Fibroblast of skin of left biceps (primary cell): ENCODE measurements at regions not wholly inside any gene's neighbourhood (a gene's known extent, or its start where the extent isn't known, plus 50 kb on each side); places are given as distances from the start of the nearest gene placed in this dataset.
A peak's percentile ranks its signal among the peaks of the same experiment; 100 is the strongest.
"Not testable (repeated sequence)": the region's sequence is repeated elsewhere in the genome, so short reads cannot be mapped to it uniquely, and the experiment has no call there.

Experiments
- DNase-seq, 2 experiments: peaks; one replicate each; pipeline ENCODE4 v3.0.0-alpha.2; 2013; ENCODE audit warnings: low read depth in 2 of 2

DNA sequence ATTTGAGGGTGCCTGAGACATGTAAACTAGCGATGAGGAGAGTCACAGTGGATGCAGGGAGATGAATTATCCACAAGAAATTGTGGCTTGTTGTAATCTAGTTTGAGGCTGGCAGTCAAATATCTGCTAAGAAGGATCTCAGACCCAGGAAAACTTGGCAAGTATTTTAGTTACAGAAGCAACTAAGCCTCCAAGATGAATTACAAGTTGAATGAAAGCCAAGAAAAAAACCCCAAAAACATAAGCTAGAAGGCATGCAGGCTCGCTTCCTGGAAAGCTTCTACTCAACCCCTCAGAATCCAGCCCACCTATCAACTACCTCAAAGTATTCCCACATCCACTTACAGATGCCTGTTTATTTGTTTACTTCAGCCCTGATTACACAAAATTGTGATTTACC is 696.9 kb downstream of the MAT2B start:
- peak; percentile 51 to 58 for DNase-seq

DNA sequence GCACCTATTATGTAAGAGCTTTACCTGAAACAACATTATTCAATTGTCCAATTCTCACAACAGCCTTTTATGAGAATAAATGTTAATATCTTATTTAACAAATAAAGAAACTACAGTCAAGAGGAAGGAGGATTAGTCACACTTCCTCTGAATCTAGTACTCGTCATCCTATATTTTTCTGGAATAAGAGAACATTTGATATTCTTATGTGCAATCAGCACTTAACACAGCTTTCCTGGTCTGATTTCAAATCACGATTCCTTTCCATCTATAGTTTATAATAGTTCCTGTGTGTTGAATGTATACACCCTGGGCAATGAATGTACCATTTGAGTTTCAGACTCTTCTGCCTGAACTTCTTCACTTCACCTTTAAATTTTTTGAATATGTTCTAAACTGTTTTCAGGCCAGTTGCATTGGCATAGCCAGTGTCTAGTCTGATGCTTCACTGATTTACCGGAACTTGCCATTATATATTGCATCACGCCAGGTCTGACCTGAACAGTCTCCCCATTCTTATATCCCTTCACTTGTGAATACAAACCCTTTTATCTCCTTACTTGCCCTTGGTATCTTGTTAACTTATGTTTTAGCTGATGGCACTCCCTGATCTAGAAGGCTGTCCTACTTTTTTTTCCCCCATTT is 698.3 kb downstream of the MAT2B start:
- no peak for DNase-seq

DNA sequence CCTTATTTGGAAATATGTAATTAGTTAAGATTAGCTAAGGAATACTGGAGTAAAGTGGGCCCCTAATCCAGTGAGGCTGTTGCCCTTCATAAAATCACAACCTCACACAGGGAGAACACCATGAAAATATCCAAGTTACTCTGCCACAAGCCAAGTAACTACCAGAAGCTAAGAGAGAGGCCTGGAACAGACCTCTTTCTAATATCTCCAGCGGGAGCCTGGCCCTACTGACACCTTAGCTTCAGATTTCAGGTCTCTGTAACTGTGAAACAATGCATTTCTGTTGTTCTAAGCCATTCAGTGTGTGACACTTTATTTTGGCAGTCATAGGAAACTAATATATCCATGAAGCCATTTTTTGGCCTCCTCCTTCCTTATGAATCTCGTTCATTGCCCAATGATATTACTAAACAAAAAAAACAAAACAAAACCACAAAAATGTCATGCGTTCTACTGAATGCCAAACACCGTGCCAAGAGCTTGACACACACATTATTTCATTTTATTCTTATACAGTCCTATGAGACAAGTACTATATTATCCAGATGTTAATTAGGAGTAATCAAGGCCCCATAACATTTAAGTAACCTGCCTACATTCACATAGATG is 699.0 kb downstream of the MAT2B start:
- DNase-seq: peak; percentile 53 to 57

DNA sequence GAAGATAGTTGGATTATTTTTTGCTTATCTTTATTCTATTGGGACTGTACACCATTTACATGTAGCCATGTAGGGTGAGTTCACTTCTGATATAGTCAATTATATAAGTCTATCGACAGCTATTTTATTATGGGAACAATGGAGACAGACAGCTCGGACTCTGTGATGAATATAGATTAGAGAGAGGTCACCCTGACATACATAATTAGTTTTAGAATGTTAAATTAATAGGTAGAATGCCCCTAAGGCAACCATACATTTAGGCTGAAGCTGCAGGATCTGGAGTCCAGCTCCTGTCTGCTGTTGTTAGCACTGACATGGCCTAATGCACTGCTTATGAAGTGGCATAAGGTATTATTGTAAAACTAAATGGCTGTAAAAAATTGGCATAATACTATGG is 700.8 kb downstream of the MAT2B start:
- DNase-seq: no peak

DNA sequence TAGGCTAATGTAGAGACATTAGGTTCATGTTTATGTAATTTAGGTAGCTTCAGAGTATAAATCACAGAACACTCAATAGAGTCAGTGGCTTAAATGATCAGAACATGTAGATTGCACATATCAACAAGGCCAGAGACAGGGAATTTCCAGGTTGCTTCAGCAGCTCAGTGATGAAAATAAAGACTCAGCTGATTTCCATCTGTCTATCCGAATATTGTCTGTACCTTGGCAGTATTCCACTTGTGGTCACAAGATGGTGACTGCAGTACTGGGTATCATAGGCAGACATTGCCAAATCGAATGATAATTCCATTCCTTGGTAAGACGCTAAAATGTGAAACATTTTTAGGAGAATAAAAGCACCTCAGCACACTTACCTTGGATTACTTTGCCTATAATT is 702.2 kb downstream of the MAT2B start:
- no peak for DNase-seq

DNA sequence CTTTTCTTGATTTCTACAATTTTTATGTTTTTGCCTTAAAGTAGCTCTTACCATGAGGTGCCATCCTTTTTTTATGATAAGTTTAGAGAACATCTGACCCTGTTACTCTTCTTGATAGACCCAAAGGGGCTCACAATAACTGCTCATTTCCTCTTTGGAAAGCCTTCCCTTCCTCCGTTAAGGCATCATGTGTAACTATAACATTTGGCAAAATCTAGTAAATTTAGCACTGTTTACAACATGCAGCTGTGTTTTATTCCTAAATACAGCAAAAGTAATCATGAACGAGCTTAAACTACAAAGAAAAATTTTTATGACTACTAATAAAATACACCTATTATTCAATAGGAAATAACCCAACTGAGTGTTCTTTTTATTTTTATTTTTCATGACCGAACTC is 705.1 kb downstream of the MAT2B start:
- DNase-seq: no peak

DNA sequence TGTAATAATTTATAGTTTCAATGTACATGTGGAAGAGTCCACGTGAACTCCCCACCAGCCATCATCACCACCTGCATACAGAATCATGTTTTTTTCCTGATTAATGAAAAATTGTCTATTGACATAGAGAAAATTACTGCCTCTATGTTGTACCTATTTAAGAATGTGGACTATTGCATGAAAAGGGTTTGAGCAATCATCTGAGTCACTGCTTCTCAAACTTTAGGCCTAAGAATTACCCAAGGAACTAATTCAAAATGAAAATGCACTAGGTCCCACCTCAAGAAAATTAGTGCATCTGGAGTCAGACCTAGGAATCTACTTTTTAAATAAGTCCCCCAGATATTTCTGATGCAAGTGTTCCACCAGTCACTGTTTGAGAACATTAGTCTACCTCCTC is 709.3 kb downstream of the MAT2B start:
- no peak for DNase-seq

DNA sequence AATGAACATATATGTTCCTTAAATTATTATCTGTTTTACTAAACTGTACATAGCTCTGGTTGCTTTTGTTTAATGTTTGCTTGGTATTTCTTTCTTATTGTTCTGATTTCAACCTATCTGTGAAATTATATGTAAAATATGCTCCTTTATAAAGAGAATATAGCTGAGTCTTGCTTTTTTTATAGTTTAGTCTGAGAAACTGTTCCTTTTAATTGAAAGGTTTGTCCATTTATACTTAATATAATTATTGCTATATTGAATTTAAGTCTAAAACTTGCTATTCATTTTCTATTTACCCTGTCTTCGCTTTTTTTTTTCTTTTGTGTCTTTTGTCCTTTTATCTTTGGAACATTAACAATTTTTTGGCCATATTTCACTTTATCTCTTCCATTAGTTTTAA is 712.0 kb downstream of the MAT2B start:
- DNase-seq: no peak

DNA sequence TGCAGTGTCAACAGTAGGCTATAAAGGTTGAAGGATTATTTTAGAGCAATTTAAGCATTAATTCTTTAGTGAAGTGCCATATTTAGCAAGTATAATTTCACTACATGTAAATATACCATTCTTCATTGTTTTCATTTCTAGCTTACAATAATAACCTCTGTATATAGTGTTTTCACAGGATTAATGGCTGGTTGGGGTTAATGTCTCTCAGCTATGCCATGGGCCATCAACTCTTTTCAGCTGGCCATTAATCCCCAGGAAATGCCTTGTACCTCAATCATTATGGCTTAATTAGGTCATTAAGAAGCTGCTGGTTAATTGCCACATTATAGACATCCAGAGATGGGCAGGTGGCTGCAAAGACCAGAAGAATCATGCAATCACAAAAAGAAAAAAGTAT is 715.1 kb downstream of the MAT2B start:
- DNase-seq: no peak

DNA sequence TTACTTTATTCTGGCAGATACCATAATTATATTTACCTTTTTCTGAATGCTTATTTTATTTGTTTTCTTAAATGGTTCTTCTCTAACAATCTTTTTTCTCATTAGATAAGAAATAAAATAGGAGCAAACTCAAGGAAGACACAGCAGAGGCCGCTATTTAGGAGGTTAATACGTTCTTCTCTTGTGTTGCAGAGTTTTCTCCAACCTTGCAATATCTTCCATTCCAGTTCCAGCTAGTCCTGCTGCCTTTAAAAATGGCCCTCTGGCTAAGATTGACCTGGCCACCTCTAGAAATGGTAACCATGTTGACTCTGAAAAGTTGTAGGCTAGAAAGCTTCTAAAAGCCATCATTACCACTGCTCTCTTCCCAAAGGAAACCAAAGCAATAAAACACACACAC is 718.8 kb downstream of the MAT2B start:
- no peak for DNase-seq

DNA sequence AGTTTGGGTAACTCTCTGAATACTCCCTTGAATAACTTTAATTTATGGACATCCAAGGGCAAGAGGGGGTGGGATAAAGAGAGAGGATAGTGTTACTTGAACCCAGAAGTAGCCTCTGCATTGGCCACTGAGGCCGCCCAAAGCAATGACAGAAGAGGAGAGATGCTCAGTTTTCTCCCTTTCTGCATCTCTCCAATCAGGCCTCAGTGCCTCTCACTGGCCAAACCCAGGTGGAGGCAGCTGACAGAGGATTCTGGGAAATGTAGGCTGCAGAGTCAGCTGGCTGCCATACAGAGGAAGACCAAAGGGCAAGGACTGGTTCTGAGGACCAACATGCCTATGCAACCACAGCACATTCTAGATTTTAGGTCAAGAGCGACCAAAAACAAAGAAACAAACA is 719.4 kb downstream of the MAT2B start:
- DNase-seq: no peak

DNA sequence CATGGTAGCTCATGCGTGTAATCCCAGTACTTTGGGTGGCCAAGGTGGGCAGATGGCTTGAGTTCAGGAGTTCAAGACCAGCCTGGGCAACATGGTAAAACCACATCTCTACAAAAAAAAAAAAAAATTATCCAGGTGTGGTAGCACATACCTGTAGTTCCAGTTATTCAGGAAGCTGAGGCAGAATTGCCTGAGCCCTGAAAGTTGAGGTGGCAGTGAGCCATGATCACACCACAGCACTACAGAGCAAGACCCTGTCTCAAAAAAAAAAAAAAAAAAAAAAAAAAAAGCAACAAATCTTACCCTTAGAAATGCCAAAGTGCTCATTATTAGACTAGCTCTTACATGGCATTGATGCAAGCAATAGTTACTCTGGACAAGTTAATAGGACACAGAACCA is 724.9 kb downstream of the MAT2B start:
- DNase-seq: no peak

DNA sequence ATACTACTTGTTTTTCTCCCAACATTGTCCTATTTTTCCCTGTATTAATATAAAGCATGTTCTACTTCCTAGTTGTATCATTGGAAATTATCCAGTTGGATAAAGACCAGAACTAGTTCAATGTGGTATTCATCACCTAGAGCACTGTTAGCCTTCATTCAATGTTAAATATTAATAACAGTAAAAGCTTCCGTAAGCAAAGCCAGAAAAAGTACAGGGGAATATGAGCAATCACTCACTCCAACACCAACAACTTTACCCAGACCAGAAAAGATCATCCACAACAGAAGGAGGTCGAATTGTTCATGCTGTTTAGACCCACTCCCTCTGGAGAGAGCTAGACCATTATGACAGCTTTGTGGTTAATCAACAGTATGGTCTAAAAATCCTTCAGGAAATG is 728.4 kb downstream of the MAT2B start:
- peak; percentile 31 to 37 for DNase-seq

DNA sequence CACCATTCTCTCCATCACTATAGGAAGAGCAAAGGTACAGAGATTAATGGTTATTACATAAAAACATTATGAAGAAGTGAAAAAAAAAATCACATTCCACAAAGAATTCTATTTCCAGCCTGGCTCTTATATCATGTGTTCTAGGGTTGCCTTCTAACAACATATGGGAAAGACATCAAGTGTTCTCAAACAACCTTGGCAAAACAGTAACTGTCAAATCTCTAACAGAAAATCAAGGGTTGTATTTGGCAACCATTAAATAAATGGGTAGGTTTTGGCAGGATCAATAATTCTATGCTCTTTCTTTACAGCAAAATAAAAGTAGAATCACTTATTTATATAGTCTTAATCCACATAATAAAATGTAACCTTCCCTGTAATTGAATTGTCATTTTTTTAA is 728.9 kb downstream of the MAT2B start:
- DNase-seq: no peak

DNA sequence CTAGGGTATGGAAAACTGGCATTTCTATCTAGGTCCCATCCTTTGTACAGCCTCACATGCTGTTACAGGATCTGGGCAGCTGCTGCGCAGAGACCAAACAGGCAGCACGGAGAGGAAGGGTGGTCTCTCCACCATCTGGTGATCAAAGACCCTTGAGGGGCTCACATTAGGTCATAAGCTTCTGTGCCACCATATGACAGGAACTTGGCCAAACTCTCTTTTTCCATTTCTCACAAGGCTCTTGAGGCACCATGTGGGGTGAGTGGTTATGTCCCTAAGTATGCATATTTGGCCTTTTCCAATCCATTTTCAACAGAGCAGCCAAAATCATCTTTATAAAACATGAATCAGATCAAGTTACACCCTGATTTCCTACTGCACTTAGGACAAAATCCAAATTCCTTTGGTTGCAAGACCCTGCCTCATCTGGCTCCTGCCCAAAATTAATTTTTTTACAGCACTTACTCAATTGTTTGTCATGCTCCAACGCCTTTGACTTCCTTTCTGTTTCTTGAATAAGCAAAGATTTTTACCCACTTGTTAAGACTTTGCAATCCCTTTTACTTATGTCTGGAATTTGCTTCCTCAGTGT is 730.0 kb downstream of the MAT2B start:
- DNase-seq: peak; percentile 94

DNA sequence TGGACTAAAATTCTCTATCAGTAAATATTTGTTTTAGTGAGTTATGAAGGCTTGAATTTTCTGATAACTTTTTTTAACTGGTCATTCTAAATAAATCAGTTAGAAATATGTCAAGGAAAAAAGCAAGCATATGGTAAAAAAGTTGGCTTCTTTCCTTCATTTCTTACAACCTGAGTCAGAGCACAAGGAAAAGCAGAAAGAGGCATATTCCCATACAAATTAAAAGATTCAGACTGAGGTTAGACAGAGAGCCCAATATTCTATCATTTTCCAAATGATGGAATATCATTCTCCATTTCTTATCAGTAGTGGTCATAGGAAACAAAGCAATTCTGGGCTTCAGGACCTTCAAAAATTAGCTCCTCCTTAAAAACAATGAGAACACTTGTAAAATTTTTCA is 732.1 kb downstream of the MAT2B start:
- DNase-seq: peak in 1 of 2 experiments; percentile 15

DNA sequence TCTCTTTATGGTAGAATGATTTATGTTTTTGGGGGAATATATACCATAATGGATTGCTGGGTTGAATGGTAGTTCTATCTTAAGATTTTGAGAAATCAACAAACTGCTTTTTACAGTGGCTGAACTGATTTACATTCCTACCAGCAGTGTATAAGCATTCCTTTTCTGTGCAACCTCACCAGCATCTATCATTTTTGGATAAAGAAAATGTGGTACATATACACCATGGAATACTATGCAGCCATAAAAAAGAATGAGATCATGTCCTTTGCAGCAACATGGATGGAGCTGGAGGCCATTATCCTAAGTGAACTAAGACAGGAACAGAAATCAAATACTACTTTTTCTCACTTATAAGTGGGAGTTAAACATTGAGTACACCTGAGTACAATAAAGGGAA is 746.4 kb downstream of the MAT2B start:
- DNase-seq: not testable (repeated sequence)

DNA sequence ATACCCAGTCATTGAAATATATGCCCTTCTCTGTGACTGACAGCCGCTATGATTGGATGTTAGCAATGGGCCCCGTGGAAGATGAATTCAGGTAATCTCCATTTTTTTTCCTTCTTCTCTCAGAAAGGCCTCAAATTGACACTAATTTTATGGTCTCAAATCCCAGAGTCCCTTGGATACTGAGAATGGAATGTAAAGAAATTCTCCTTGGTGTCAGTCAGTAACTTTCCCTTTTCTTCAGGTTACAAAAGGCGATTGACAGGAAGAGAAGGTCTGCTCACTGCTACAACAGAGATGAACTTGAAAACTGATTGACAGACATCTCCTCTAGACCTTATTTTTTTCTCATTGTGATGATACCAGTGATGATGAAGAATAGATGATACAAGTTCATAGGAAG is 748.3 kb downstream of the MAT2B start:
- no peak for DNase-seq

DNA sequence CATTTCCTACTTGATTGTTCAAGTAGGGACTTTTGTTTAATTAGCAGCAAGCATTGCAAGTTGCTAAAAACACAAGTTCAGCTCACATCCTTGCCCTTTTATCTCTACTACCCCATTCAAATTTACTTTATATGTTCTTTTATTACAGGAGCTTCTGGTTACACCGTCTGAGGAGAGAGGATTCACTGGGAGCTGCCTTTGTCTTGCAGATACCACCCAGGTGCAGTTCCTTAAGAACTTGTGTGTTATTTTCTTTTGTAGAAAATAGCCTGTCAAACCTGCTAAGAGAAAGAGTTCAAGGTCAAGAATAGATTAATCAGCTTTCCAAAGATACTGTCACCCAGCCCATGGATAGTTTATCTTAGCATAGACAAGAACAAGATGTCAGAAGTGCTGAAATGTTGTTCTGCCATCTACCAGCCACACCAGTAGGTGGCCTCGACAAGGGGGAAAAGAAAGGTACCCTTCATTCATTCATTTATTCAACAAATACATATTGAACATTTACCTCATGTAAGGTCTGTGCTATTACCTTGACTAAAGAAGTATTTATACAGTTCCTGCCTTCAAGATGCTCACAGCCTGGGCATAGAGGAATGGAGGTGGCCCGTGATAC is 750.3 kb downstream of the MAT2B start:
- DNase-seq: no peak

DNA sequence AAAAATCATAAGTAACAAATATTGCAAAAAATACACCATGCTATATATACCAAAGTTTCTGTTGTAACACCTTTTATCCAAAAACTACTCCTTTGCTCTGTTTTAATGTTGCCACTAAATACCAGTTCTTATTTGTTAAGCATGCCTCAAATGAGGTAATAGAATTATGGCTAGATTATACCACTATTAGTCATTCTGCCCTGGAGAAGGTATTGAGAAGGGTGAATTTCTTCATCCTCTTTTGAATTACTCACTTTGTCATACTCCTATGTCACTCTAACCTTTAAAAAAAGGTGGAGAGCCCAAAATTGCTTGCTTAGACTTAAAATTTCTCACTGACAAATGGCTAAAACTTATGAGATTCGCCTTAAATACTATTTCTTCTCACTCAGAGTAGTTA is 750.9 kb downstream of the MAT2B start:
- DNase-seq: no peak

DNA sequence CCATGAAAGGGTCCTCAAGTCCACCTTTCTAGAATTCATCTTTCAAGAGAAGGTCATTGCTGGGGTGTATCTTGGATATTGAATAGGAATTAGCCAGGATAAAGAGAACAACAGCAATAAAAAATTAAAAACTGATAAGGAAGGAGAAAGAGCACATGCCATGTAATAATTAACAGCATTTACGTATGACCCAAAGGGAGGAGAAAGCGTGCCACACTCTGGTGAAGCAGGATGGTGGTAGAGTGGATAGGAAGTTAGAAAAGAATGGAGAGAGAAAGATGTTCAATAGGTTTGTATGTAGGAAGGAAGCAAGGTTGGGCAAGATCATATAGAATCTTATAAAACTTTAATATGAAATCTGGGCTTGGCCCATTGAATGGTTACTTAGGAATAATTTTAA is 751.5 kb downstream of the MAT2B start:
- no peak for DNase-seq

DNA sequence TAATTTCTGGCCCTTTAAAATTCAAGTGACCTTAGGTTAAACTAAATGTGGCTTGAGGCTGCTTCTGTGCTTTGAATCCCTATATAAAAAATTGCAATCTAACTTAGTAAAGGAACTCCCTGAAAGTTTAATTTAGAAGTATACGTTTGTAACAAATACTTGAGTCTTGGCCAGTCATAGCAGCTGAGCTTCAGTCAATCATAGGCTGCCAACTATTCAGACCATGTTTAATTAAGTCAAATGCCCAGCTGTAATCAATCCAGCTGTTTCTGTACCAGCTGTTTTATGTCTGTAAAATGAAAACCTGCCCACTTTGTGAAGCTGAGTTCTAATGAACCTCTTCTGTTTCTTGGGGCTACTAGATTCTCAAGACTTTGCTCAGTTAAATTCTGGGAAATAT is 760.1 kb downstream of the MAT2B start:
- DNase-seq: no peak

DNA sequence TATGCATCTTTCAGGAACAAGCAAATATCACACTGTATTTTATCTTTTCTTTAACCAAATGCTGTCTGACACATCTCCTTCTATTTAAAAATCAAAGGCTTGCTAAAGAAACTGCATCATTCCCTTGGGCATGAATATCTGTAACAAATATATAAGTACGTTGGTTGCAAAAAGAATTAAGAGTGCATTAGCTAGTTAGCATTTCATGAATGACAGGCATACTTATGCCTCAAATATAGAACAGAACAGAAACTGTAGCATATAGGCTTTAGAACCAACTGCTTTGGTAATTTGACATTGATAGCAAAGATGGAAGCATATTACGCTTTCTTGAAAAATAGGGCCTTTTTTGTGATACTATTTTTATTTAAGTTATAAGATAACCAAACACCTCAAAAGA is 761.2 kb downstream of the MAT2B start:
- DNase-seq: no peak
